Transverse colon (tissue), 4 donors: ENCODE measurements at regions not wholly inside any gene's neighbourhood (a gene's known extent, or its start where the extent isn't known, plus 50 kb on each side); places are given as distances from the start of the nearest gene placed in this dataset.
"Not testable (repeated sequence)": the region's sequence is repeated elsewhere in the genome, so short reads cannot be mapped to it uniquely, and the experiment has no call there.

ENCODE experiments used
- DNase-seq: peaks from one replicate; pipeline ENCODE4 v3.0.0-alpha.2; 2019
- H3K27ac ChIP-seq, 4 donors: fragments of 200-600 bp; sonication (generic); 2 replicates each; pipeline ENCODE4 v1.5.1; 2016 to 2018; ENCODE audit warnings: inconsistent platforms in 4 of 4
- H3K27me3 ChIP-seq: fragments of 200-600 bp; sonication (generic); 2 replicates; pipeline ENCODE4 v1.5.1; 2017; ENCODE audit warnings: inconsistent platforms
- H3K36me3 ChIP-seq, 4 donors: fragments of 200-600 bp; sonication (generic); 2 replicates each; pipeline ENCODE4 v1.5.1; 2017 to 2019; ENCODE audit warnings: inconsistent platforms in 4 of 4
- H3K4me1 ChIP-seq, 4 donors: fragments of 200-600 bp; sonication (generic); 2 replicates each; pipeline ENCODE4 v1.5.1; 2017 to 2020; ENCODE audit warnings: inconsistent platforms in 4 of 4
- H3K4me3 ChIP-seq, 4 donors: fragments of 200-600 bp; sonication (generic); 1 replicate in 1 of 4; 2 replicates in 3 of 4; pipeline versions ENCODE4 v1.5.1 to v1.6.1; 2017 to 2019; ENCODE audit warnings: inconsistent platforms in 4 of 4
- H3K9me3 ChIP-seq, 2 donors: fragments of 200-600 bp; sonication (generic); 2 replicates each; pipeline ENCODE4 v1.5.1; 2017 to 2019; ENCODE audit warnings: inconsistent platforms in 2 of 2
- EP300 ChIP-seq: sonication (generic); formaldehyde crosslinking; IDR thresholded peaks from one replicate; pipeline ENCODE4 v1.6.1; 2017; ENCODE audit warnings: antibody characterized with exemption, low read depth
- POLR2A ChIP-seq: fragments of 450-650 bp; IDR thresholded peaks from one replicate; pipeline ENCODE4 v1.6.1; 2016; ENCODE audit warnings: antibody characterized with exemption, mild to moderate bottlenecking, moderate library complexity
- POLR2AphosphoS5 ChIP-seq, 3 donors: sonication (generic); formaldehyde crosslinking; IDR thresholded peaks; one replicate each; pipeline ENCODE4 v1.6.1; 2016; ENCODE audit warnings: antibody characterized with exemption in 3 of 3
- WGBS, 2 donors: methylation state at CpG; one replicate each; pipeline ENCODE4 v1.1.5; 2018; ENCODE audit warnings: low coverage in 1 of 2; 5-methylcytosine and 5-hydroxymethylcytosine counted together
- in situ Hi-C, 4 donors: fragments of 200-750 bp; cut with MboI; loops; one replicate each; pipeline versions ENCODE4 v1.15.0 to v1.15.1; 2017; ENCODE audit warnings: low sequenced_read_pairs in 3 of 4, low pct_ligation_motif_present in 1 of 4, low pct_unique_long_range_greater_than_20kb in 1 of 4
- intact Hi-C: fragments of 100-400 bp; cut with DNase I; formaldehyde crosslinking; loops from one replicate; pipeline ENCODE4 v1.15.1; 2023; ENCODE audit warnings: low total_unique reads
- TF ChIP-seq, protein P1 (sequence below), 5 experiments: fragments of 200-600 bp in 3 of 5; fragments of 450-650 bp in 2 of 5; sonication (generic) in 3 of 5; IDR thresholded peaks; 1 replicate in 2 of 5; 2 replicates in 3 of 5; pipeline ENCODE4 v1.5.1; 2016 to 2017; ENCODE audit warnings: antibody characterized with exemption in 5 of 5, inconsistent platforms in 3 of 5, mild to moderate bottlenecking in 2 of 5, moderate library complexity in 1 of 5

DNA sequence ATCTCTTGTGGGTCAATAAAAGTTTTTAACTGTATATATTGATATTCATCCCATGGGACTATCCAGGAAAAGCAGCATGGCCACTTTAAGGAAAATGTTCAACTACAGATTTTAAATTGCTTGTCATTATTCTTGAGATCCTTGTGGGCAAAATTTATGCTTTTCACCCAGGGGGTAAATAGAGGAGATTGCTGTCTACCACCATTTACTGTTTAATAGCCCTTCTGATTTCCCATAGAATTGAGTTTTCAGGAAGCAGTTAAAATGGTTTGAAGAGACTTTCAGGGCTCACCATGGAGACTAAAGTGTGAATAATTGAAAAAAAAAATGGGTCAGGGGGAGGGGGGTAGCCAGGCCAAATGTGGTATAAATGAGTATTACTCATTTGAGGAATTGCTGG, 901.1 kb upstream of the POT1 start:
- H3K9me3 ChIP-seq, result no peaks in the 10 kb centered on the region
- no peak overlapping the region for H3K27ac ChIP-seq
- H3K4me1 ChIP-seq, result no peaks in the 10 kb centered on the region
- intact Hi-C loops (no loop called here), in situ Hi-C loops (no loop called here)
- DNase-seq, result no peak
- H3K4me3 ChIP-seq, result no peak overlapping the region
- H3K27me3 ChIP-seq, result no peaks in the 10 kb centered on the region
- TF ChIP-seq POLR2AphosphoS5 (IDR thresholded peaks at IDR 0.05), result no peak
- no peak for TF ChIP-seq POLR2A
- no peak for TF ChIP-seq EP300
- TF ChIP-seq, protein P1, sequence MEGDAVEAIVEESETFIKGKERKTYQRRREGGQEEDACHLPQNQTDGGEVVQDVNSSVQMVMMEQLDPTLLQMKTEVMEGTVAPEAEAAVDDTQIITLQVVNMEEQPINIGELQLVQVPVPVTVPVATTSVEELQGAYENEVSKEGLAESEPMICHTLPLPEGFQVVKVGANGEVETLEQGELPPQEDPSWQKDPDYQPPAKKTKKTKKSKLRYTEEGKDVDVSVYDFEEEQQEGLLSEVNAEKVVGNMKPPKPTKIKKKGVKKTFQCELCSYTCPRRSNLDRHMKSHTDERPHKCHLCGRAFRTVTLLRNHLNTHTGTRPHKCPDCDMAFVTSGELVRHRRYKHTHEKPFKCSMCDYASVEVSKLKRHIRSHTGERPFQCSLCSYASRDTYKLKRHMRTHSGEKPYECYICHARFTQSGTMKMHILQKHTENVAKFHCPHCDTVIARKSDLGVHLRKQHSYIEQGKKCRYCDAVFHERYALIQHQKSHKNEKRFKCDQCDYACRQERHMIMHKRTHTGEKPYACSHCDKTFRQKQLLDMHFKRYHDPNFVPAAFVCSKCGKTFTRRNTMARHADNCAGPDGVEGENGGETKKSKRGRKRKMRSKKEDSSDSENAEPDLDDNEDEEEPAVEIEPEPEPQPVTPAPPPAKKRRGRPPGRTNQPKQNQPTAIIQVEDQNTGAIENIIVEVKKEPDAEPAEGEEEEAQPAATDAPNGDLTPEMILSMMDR (IDR thresholded peaks at IDR 0.05), result no peak
- no peaks in the 10 kb centered on the region for H3K36me3 ChIP-seq

GRCh38 chr7:125828153-125828700, 898.6 kb upstream of the POT1 start:
- H3K36me3 ChIP-seq, result no peaks in the 10 kb centered on the region
- in situ Hi-C loops, result no loop called here
- H3K27me3 ChIP-seq, result no peaks in the 10 kb centered on the region
- no peaks in the 10 kb centered on the region for H3K9me3 ChIP-seq
- intact Hi-C loops, result no loop called here
- H3K4me1 ChIP-seq, result no peaks in the 10 kb centered on the region
- no peak overlapping the region for H3K27ac ChIP-seq
- 79 to 91% methylated on average over 3 of the region's 3 CpGs for WGBS, 2 donors
- TF ChIP-seq, protein P1 (IDR thresholded peaks at IDR 0.05), result no peak
- TF ChIP-seq POLR2A (no peak), POLR2AphosphoS5 (IDR thresholded peaks at IDR 0.05) (no peak), EP300 (no peak)
- no peak overlapping the region for H3K4me3 ChIP-seq
- DNase-seq, result no peak

- Histone ChIP-seq H3K9me3 (no peaks in the 10 kb centered on the region), H3K4me1 (no peaks in the 10 kb centered on the region), H3K4me3 (no peak overlapping the region), H3K27me3 (no peaks in the 10 kb centered on the region), H3K27ac (no peak overlapping the region), H3K36me3 (no peaks in the 10 kb centered on the region)
- TF ChIP-seq POLR2A, result no peak
- no peak for DNase-seq
- in situ Hi-C loops, result no loop called here
- intact Hi-C loops, result no loop called here
These were observed 893.9 kb upstream of the POT1 start for GRCh38 chr7:125823538-125823937.

DNA sequence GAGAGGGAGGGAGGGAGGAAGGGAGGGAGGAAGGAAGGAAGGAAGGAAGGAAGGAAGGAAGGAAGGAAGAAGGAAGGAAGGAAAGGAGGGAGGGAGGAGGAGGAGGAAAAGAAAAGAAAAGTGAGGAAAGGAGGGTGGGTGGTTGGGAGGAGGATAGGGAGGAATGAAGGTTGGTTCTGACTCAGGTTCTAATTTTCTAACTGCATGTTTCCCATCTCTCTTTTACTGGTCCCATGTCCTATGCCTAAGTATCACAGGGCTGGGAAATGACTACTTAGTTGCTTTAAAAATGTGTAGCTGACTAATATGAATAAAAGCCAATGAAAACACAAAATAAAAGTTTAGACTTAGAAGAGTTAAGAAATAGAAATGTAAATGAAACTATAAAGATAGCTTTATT, 890.9 kb upstream of the POT1 start:
- intact Hi-C loops, result no loop called here
- H3K4me1 ChIP-seq, result no peaks in the 10 kb centered on the region
- H3K4me3 ChIP-seq, result no peak overlapping the region
- H3K27me3 ChIP-seq, result no peaks in the 10 kb centered on the region
- H3K36me3 ChIP-seq, result no peaks in the 10 kb centered on the region
- DNase-seq, result no peak
- H3K9me3 ChIP-seq, result no peaks in the 10 kb centered on the region
- no peak overlapping the region for H3K27ac ChIP-seq
- in situ Hi-C loops, result no loop called here
- TF ChIP-seq, protein P1 (IDR thresholded peaks at IDR 0.05), result no peak
- no peak for TF ChIP-seq EP300
- no peak for TF ChIP-seq POLR2AphosphoS5 (IDR thresholded peaks at IDR 0.05)
- TF ChIP-seq POLR2A, result no peak

GRCh38 chr7:125814100-125814499, 884.5 kb upstream of the POT1 start:
- 30 to 49% methylated on average over 2 of the region's 2 CpGs for WGBS, 2 donors
- in situ Hi-C loops (no loop called here), intact Hi-C loops (no loop called here)
- no peak for DNase-seq
- H3K36me3 ChIP-seq, result no peaks in the 10 kb centered on the region
- H3K4me3 ChIP-seq, result no peak overlapping the region
- TF ChIP-seq POLR2A, result no peak
- TF ChIP-seq EP300, result no peak
- H3K4me1 ChIP-seq, result no peaks in the 10 kb centered on the region
- no peaks in the 10 kb centered on the region for H3K27me3 ChIP-seq
- H3K9me3 ChIP-seq, result peaks cover 0 to 3% of the 10 kb centered on the region in 2 donors
- H3K27ac ChIP-seq, result no peak overlapping the region

GRCh38 chr7:125806491-125806890, 876.9 kb upstream of the POT1 start:
- H3K9me3 ChIP-seq, in situ Hi-C loops, DNase-seq, H3K4me1 ChIP-seq, H3K27ac ChIP-seq, H3K27me3 ChIP-seq, H3K4me3 ChIP-seq, intact Hi-C loops, H3K36me3 ChIP-seq: not testable (repeated sequence)
- 97 to 100% methylated on average over 1 to 4 of the region's 4 CpGs for WGBS, 2 donors
